ENCODE measurements at regions not wholly inside any gene's neighbourhood (a gene's known extent, or its start where the extent isn't known, plus 50 kb on each side); places are given as distances from the start of the nearest gene placed in this dataset.

- TF ChIP-seq, protein P1, sequence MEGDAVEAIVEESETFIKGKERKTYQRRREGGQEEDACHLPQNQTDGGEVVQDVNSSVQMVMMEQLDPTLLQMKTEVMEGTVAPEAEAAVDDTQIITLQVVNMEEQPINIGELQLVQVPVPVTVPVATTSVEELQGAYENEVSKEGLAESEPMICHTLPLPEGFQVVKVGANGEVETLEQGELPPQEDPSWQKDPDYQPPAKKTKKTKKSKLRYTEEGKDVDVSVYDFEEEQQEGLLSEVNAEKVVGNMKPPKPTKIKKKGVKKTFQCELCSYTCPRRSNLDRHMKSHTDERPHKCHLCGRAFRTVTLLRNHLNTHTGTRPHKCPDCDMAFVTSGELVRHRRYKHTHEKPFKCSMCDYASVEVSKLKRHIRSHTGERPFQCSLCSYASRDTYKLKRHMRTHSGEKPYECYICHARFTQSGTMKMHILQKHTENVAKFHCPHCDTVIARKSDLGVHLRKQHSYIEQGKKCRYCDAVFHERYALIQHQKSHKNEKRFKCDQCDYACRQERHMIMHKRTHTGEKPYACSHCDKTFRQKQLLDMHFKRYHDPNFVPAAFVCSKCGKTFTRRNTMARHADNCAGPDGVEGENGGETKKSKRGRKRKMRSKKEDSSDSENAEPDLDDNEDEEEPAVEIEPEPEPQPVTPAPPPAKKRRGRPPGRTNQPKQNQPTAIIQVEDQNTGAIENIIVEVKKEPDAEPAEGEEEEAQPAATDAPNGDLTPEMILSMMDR (IDR thresholded peaks at IDR 0.05): no peak
- no peak for TF ChIP-seq POLR2A (IDR thresholded peaks at IDR 0.05)
Measured at GRCh38 chr11:96706761-96707160, 316.9 kb downstream of the JRKL start.

Measured in breast epithelium (tissue), 3 donors.